Neural crest cell (in vitro differentiated cells): ENCODE measurements at regions not wholly inside any gene's neighbourhood (a gene's known extent, or its start where the extent isn't known, plus 50 kb on each side); places are given as distances from the start of the nearest gene placed in this dataset.

Source experiments
- DNase-seq: peaks from one replicate; pipeline ENCODE4 v3.0.0; 2021; ENCODE audit warnings: low read depth, mixed read lengths, low spot score
- H3K27ac Mint-ChIP-seq: one replicate; pipeline ENCODE4 v1.8.0; 2021; ENCODE audit warnings: mild to moderate bottlenecking, mixed read lengths; ENCODE audit not compliant: unreplicated experiment
- H3K27me3 Mint-ChIP-seq: 2 replicates; pipeline ENCODE4 v1.8.0; 2021; ENCODE audit warnings: low read depth, mild to moderate bottlenecking, mixed read lengths
- H3K36me3 Mint-ChIP-seq: 2 replicates; pipeline ENCODE4 v1.8.0; 2021; ENCODE audit warnings: low read depth, mild to moderate bottlenecking, mixed read lengths
- H3K4me1 Mint-ChIP-seq: 2 replicates; pipeline ENCODE4 v1.8.0; 2021; ENCODE audit warnings: mixed read lengths
- H3K4me3 Mint-ChIP-seq: one replicate; pipeline ENCODE4 v1.8.0; 2021; ENCODE audit warnings: mild to moderate bottlenecking, mixed read lengths
- H3K9me3 Mint-ChIP-seq: 2 replicates; pipeline ENCODE4 v1.8.0; 2021; ENCODE audit warnings: mixed read lengths
- CTCF ChIP-seq: fragments of 200-600 bp; sonication (generic); conservative IDR thresholded peaks from 2 replicates; pipeline ENCODE4 v1.5.0; 2021; ENCODE audit warnings: antibody characterized with exemption, mild to moderate bottlenecking

- Mint-ChIP-seq H3K9me3 (peaks cover 6% of the 10 kb centered on the region), H3K4me1 (no peaks in the 10 kb centered on the region), H3K27ac (peak overlapping the region; percentile 57), H3K36me3 (peaks cover 2% of the 10 kb centered on the region), H3K27me3 (no peaks in the 10 kb centered on the region), H3K4me3 (no peak overlapping the region)
- DNase-seq: no peak
- no peak for TF ChIP-seq CTCF
Measured at GRCh38 chr9:95822583-95823431, 52.7 kb upstream of the ERCC6L2 start.

DNA sequence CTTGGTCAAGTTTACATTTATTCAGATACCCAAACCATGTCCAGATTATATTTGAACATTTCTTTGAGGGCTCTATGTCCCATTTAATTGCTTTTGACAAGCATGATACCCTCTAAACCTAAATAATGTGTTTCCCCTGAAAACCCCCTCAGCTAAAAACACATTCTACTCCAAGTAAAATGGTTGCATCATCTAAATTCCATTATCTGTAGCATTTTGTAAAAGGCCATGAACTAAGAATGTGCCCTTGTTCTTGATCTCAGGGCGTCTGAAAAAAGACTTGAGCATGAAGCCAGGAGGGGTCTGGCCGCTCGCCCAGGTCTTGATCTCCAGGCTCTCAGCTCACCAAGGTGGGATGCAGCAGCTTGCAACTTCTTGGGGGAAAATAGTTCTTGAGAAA is 53.5 kb upstream of the ERCC6L2 start:
- peaks cover 2% of the 10 kb centered on the region for H3K36me3 Mint-ChIP-seq
- H3K27ac Mint-ChIP-seq: no peak overlapping the region
- H3K4me3 Mint-ChIP-seq: no peak overlapping the region
- no peak for DNase-seq
- H3K27me3 Mint-ChIP-seq: no peaks in the 10 kb centered on the region
- peaks cover 3% of the 10 kb centered on the region for H3K4me1 Mint-ChIP-seq
- TF ChIP-seq CTCF: no peak
- peaks cover 7% of the 10 kb centered on the region for H3K9me3 Mint-ChIP-seq

- H3K4me3 Mint-ChIP-seq: no peak overlapping the region
- H3K27me3 Mint-ChIP-seq: no peaks in the 10 kb centered on the region
- no peak for DNase-seq
- H3K27ac Mint-ChIP-seq: no peak overlapping the region
- H3K36me3 Mint-ChIP-seq: peaks cover 5% of the 10 kb centered on the region
- TF ChIP-seq CTCF: no peak
- H3K4me1 Mint-ChIP-seq: peaks cover 4% of the 10 kb centered on the region
- H3K9me3 Mint-ChIP-seq: peaks cover 7% of the 10 kb centered on the region
Measured at GRCh38 chr9:95820074-95820473, 55.4 kb upstream of the ERCC6L2 start.

DNA sequence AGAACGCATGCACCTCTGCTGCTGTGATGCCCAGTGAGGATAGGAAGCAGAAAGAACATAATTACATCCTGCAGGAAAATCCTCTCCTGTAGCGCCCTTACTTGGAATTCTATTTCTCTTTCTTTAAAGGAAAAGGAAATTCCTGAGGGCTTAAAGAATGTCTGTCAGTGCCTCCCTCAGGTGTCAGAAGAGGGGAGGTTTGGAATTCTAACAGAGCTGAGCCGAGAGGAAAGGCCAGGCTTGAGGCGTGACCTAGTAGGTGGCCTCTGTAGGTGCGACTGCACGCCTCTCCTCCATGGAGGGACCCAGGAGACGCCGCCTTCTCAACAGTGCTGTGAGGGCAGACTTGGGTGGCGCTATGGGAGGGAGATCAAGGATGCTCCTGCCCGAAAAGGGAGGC is 55.9 kb upstream of the ERCC6L2 start:
- no peak overlapping the region for H3K27ac Mint-ChIP-seq
- H3K4me3 Mint-ChIP-seq: no peak overlapping the region
- peaks cover 5% of the 10 kb centered on the region for H3K36me3 Mint-ChIP-seq
- H3K9me3 Mint-ChIP-seq: peaks cover 7% of the 10 kb centered on the region
- DNase-seq: no peak
- H3K27me3 Mint-ChIP-seq: no peaks in the 10 kb centered on the region
- peaks cover 4% of the 10 kb centered on the region for H3K4me1 Mint-ChIP-seq
- no peak for TF ChIP-seq CTCF

DNA sequence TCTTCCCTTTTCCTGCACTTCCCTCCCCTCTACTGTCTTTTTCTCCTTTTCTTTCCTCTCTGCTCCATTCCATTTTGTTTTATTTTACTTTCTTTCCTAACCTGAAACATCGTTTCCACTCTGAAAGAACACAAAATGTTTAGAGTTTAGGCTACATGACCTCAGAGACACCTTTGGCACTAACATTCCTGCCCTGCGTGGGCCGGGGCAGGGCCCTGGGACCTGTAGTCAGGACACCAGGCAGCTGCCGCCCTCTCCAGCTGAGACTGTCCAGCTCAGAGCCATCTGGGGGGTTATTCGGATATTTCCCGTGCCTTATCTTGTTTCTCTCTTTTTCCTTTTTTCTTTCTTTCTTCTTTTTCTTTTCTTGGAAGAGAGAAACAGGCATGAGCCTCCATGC is 58.3 kb upstream of the ERCC6L2 start:
- peaks cover 4% of the 10 kb centered on the region for H3K4me1 Mint-ChIP-seq
- peaks cover 8% of the 10 kb centered on the region for H3K36me3 Mint-ChIP-seq
- no peak for TF ChIP-seq CTCF
- H3K27ac Mint-ChIP-seq: no peak overlapping the region
- H3K4me3 Mint-ChIP-seq: no peak overlapping the region
- no peak for DNase-seq
- peaks cover 7% of the 10 kb centered on the region for H3K9me3 Mint-ChIP-seq
- no peaks in the 10 kb centered on the region for H3K27me3 Mint-ChIP-seq
